Breast epithelium (tissue), 3 donors: ENCODE measurements at regions not wholly inside any gene's neighbourhood (a gene's known extent, or its start where the extent isn't known, plus 50 kb on each side); places are given as distances from the start of the nearest gene placed in this dataset.

Experiments used
- POLR2A ChIP-seq: fragments of 450-650 bp; IDR thresholded peaks from one replicate; pipeline ENCODE4 v1.6.1; 2016; ENCODE audit warnings: antibody characterized with exemption, mild to moderate bottlenecking, moderate library complexity
- TF ChIP-seq, protein P1 (sequence below), 3 donors: fragments of 450-650 bp; IDR thresholded peaks; one replicate each; pipeline ENCODE4 v1.5.1; 2016 to 2017; ENCODE audit warnings: antibody characterized with exemption in 3 of 3, mild to moderate bottlenecking in 3 of 3, moderate library complexity in 3 of 3

DNA sequence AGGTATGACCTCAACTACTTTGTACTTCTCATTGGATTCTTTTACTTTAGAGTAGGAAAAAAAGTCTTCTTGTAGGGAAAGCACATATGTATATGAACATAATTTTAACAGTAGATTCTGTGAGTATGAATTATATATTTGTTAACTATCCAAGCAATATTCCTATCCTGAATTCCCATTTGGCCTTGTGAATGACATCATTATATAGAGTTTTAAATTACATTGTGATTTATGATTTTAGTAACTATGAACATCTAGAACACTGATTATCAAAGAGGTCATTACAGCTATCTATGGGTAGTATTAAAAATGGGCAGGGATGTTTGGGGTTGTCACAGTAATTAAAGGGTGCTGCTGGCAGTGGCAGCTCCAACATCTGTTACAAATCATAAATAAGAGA, 163.9 kb upstream of the TFAP2D start:
- TF ChIP-seq, protein P1, sequence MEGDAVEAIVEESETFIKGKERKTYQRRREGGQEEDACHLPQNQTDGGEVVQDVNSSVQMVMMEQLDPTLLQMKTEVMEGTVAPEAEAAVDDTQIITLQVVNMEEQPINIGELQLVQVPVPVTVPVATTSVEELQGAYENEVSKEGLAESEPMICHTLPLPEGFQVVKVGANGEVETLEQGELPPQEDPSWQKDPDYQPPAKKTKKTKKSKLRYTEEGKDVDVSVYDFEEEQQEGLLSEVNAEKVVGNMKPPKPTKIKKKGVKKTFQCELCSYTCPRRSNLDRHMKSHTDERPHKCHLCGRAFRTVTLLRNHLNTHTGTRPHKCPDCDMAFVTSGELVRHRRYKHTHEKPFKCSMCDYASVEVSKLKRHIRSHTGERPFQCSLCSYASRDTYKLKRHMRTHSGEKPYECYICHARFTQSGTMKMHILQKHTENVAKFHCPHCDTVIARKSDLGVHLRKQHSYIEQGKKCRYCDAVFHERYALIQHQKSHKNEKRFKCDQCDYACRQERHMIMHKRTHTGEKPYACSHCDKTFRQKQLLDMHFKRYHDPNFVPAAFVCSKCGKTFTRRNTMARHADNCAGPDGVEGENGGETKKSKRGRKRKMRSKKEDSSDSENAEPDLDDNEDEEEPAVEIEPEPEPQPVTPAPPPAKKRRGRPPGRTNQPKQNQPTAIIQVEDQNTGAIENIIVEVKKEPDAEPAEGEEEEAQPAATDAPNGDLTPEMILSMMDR (IDR thresholded peaks at IDR 0.05) = no peak
- no peak for TF ChIP-seq POLR2A
